IPS-20b (cell line): ENCODE measurements at regions not wholly inside any gene's neighbourhood (a gene's known extent, or its start where the extent isn't known, plus 50 kb on each side); places are given as distances from the start of the nearest gene placed in this dataset.
"Not testable (repeated sequence)": the region's sequence is repeated elsewhere in the genome, so short reads cannot be mapped to it uniquely, and the experiment has no call there.

Experiments used
- H3K27ac ChIP-seq: one replicate; pipeline ENCODE4 v1.5.1; 2013; ENCODE audit warnings: low read length
- H3K27me3 ChIP-seq: 2 replicates; pipeline ENCODE4 v1.6.1; 2013; ENCODE audit warnings: mild to moderate bottlenecking, low read length, inconsistent platforms; ENCODE audit not compliant: insufficient read depth
- H3K36me3 ChIP-seq: 2 replicates; pipeline ENCODE4 v1.6.1; 2013; ENCODE audit warnings: low read depth, mild to moderate bottlenecking, inconsistent platforms, low read length, moderate library complexity; ENCODE audit not compliant: insufficient read depth
- H3K4me1 ChIP-seq: 2 replicates; pipeline ENCODE4 v1.6.1; 2013; ENCODE audit warnings: mild to moderate bottlenecking, control low read depth, inconsistent platforms, low read length, moderate library complexity; ENCODE audit not compliant: insufficient read depth
- H3K4me3 ChIP-seq: 2 replicates; pipeline ENCODE4 v1.5.1; 2013; ENCODE audit warnings: mild to moderate bottlenecking, low read length, inconsistent platforms
- H3K9ac ChIP-seq: 2 replicates; pipeline ENCODE4 v1.6.1; 2013; ENCODE audit warnings: low read depth, mild to moderate bottlenecking, inconsistent platforms, low read length, moderate library complexity
- H3K9me3 ChIP-seq: 2 replicates; pipeline ENCODE4 v1.6.1; 2013; ENCODE audit warnings: mild to moderate bottlenecking, low read depth, low read length, inconsistent platforms; ENCODE audit not compliant: insufficient read depth

GRCh38 chr1:146883190-146883589 is 54.9 kb upstream of the NBPF12 start:
- H3K27ac ChIP-seq, H3K9me3 ChIP-seq, H3K4me3 ChIP-seq, H3K36me3 ChIP-seq, H3K9ac ChIP-seq, H3K4me1 ChIP-seq, H3K27me3 ChIP-seq: not testable (repeated sequence)

DNA sequence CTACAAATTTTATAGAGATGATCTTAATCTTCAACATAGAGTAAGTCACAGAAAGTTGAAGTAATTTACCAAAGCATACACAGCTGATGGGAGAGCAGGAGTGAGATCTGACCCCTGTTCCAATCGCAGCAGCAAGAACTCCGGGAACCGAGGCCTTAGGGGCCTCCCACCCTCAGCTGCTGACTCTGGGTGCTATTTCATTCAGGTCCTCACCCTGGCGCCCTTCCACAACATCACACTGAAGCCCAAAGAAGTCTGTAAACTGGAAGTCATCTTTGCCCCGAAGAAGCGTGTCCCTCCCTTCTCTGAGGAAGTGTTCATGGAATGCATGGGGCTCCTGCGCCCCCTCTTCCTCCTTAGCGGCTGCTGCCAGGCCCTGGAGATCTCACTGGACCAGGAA is 57.0 kb upstream of the NBPF12 start:
- not testable (repeated sequence) for H3K4me1 ChIP-seq, H3K36me3 ChIP-seq, H3K9ac ChIP-seq, H3K4me3 ChIP-seq, H3K9me3 ChIP-seq, H3K27me3 ChIP-seq, H3K27ac ChIP-seq

DNA sequence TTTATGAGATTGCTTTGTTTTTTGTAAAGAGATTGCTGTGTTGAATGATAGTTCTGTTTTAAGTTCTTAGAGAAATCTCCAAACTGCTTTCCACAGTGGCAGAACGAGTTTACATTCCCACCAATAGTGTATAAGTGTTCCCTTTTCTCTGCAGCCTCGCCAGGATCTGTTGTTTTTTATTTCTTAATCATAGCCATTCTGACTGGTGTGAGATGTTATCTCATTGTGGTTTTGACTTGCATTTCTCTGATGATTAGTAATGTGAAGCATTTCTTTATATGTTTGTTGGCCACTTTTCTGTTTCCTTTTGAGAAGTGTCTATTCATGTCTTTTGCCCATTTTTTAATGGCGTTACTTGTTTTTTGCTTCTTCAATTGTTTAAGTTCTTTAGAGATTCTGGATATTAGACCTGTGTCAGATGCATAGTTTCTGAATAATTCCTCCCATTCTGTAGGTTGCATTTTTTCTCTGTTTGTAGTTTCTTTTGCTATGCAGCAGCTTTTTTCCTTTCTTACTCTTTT is 74.3 kb upstream of the NBPF12 start:
- H3K27ac ChIP-seq, H3K9ac ChIP-seq, H3K9me3 ChIP-seq, H3K36me3 ChIP-seq, H3K4me3 ChIP-seq, H3K4me1 ChIP-seq, H3K27me3 ChIP-seq: not testable (repeated sequence)

GRCh38 chr1:146853147-146853546 is 85.0 kb upstream of the NBPF12 start:
- not testable (repeated sequence) for H3K4me3 ChIP-seq, H3K27ac ChIP-seq, H3K9me3 ChIP-seq, H3K27me3 ChIP-seq, H3K36me3 ChIP-seq, H3K9ac ChIP-seq, H3K4me1 ChIP-seq

DNA sequence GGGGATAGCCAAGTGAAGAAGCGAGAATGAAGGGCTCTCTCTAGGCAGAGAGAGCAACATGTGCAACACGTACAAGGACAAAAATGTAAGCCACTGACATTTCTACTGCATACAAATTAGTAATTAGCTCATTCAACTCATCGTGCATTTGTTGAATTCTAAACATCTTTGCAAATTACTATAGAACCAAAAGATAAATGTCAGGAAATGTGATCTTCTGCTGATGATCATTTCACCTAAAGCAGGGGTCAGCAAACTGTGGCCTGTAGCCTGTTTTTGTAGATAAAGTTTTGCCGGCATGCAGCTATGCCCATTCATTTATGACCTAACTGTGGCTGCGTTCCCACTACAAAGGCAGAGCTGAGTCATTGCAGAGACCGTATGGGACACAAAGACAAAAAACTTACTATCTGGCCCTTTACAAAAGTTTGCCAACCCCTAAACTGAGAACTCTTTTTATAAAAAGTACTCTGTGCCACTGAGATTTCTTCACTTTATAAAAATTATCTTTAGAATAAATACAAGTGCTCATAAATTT is 87.7 kb upstream of the NBPF12 start:
- H3K9ac ChIP-seq, H3K27ac ChIP-seq, H3K9me3 ChIP-seq: not testable (repeated sequence)

DNA sequence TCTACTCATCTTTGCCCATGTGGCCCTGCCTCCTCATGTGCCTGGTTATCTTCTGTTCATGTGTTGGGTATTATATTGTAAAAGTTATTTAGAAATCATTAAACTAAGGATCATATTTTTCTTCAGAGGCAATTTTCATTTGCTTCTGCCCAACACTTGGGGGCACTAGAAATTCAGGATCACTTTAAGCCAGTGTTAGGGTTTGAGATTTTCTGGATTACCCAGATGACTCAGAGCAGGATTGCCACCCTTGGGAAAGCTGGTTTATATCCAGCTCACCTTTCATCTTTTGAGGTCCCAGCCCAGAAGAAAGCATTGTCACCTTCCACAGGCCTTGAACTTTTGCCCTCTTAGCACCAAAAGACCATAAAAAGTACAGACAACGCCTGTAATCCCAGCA is 99.4 kb upstream of the NBPF12 start:
- not testable (repeated sequence) for H3K27me3 ChIP-seq, H3K36me3 ChIP-seq, H3K9me3 ChIP-seq, H3K4me3 ChIP-seq, H3K27ac ChIP-seq, H3K9ac ChIP-seq, H3K4me1 ChIP-seq

More for the DNA sequence above, 87.7 kb upstream of the NBPF12 start:
- H3K27me3 ChIP-seq, H3K36me3 ChIP-seq, H3K4me3 ChIP-seq, H3K4me1 ChIP-seq: not testable (repeated sequence)

- not testable (repeated sequence) for H3K36me3 ChIP-seq, H3K9ac ChIP-seq, H3K9me3 ChIP-seq, H3K27ac ChIP-seq, H3K4me3 ChIP-seq, H3K27me3 ChIP-seq, H3K4me1 ChIP-seq
Measured at GRCh38 chr1:146826957-146827356, 111.2 kb upstream of the NBPF12 start.

GRCh38 chr1:146794236-146794635 is 143.9 kb upstream of the NBPF12 start:
- not testable (repeated sequence) for H3K27me3 ChIP-seq, H3K36me3 ChIP-seq, H3K9ac ChIP-seq, H3K4me1 ChIP-seq, H3K4me3 ChIP-seq, H3K27ac ChIP-seq, H3K9me3 ChIP-seq

- H3K4me3 ChIP-seq, H3K27ac ChIP-seq, H3K9ac ChIP-seq, H3K27me3 ChIP-seq, H3K4me1 ChIP-seq, H3K36me3 ChIP-seq, H3K9me3 ChIP-seq: not testable (repeated sequence)
Measured at GRCh38 chr1:146792725-146793124, 145.4 kb upstream of the NBPF12 start.

GRCh38 chr1:146784212-146784940 is 153.7 kb upstream of the NBPF12 start:
- H3K9me3 ChIP-seq, H3K4me1 ChIP-seq, H3K27me3 ChIP-seq, H3K9ac ChIP-seq, H3K27ac ChIP-seq, H3K4me3 ChIP-seq, H3K36me3 ChIP-seq: not testable (repeated sequence)

GRCh38 chr1:146781235-146781634 is 156.9 kb upstream of the NBPF12 start:
- not testable (repeated sequence) for H3K4me3 ChIP-seq, H3K27me3 ChIP-seq, H3K27ac ChIP-seq, H3K9ac ChIP-seq, H3K36me3 ChIP-seq, H3K4me1 ChIP-seq, H3K9me3 ChIP-seq

DNA sequence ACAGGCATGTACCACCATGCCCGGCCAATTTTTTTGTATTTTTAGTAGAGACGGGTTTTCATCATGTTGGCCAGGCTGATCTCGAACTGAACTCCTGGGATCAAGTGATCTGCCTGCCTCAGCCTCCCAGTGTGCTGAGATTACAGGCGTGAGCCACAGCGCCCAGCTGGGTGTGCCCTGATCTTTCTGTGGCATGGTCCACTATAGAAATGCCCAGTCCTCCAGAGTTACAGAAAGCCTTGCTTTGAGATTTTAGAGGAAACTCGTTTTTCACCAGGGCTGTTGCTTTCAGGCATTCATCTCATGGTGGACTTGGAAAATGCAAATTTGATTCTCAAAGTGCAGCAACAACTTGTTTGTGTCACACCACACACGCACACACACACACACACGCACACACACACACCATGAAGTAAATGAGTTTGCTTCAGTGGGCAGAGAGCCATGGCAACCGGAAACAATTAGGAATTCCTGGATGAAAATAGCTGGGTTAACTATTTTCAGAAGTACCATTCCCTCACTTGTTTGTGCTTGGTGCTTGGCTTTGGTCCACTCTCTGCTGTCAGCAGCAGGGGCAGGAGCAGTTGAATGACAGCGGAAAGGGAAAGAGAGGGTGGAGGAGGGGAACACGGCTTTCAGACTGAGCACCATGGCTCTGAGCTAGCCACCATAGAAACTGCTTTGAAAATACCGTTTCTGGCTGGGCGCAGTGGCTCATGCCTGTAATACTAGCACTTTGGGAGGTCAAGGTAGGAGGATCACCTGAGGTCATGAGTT is 160.1 kb upstream of the NBPF12 start:
- H3K4me3 ChIP-seq, H3K36me3 ChIP-seq, H3K9ac ChIP-seq, H3K27me3 ChIP-seq, H3K27ac ChIP-seq, H3K9me3 ChIP-seq, H3K4me1 ChIP-seq: not testable (repeated sequence)
